ENCODE measurements at regions not wholly inside any gene's neighbourhood (a gene's known extent, or its start where the extent isn't known, plus 50 kb on each side); places are given as distances from the start of the nearest gene placed in this dataset.

- TF ChIP-seq, protein P1, sequence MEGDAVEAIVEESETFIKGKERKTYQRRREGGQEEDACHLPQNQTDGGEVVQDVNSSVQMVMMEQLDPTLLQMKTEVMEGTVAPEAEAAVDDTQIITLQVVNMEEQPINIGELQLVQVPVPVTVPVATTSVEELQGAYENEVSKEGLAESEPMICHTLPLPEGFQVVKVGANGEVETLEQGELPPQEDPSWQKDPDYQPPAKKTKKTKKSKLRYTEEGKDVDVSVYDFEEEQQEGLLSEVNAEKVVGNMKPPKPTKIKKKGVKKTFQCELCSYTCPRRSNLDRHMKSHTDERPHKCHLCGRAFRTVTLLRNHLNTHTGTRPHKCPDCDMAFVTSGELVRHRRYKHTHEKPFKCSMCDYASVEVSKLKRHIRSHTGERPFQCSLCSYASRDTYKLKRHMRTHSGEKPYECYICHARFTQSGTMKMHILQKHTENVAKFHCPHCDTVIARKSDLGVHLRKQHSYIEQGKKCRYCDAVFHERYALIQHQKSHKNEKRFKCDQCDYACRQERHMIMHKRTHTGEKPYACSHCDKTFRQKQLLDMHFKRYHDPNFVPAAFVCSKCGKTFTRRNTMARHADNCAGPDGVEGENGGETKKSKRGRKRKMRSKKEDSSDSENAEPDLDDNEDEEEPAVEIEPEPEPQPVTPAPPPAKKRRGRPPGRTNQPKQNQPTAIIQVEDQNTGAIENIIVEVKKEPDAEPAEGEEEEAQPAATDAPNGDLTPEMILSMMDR (IDR thresholded peaks at IDR 0.05): no peak
- TF ChIP-seq POLR2A (IDR thresholded peaks at IDR 0.05): no peak
These were observed 217.3 kb downstream of the RPS24 start for GRCh38 chr10:78251016-78251385.
